Mucosa of rectum (tissue), 2 donors: ENCODE measurements at regions not wholly inside any gene's neighbourhood (a gene's known extent, or its start where the extent isn't known, plus 50 kb on each side); places are given as distances from the start of the nearest gene placed in this dataset.

Source experiments
- H3K27ac ChIP-seq, 2 donors: one replicate each; pipeline ENCODE4 v1.7.0; 2013; ENCODE audit warnings: inconsistent platforms in 2 of 2, low read depth in 2 of 2, low read length in 2 of 2
- H3K27me3 ChIP-seq, 2 donors: one replicate each; pipeline ENCODE4 v1.7.0; 2013; ENCODE audit warnings: low read length in 2 of 2; ENCODE audit not compliant: control insufficient read depth in 2 of 2, insufficient read depth in 2 of 2
- H3K36me3 ChIP-seq, 2 donors: one replicate each; pipeline ENCODE4 v1.7.0; 2013; ENCODE audit warnings: low read length in 2 of 2; ENCODE audit not compliant: control insufficient read depth in 2 of 2, insufficient read depth in 2 of 2
- H3K4me1 ChIP-seq, 2 donors: one replicate each; pipeline ENCODE4 v1.7.0; 2013; ENCODE audit warnings: low read length in 2 of 2, mild to moderate bottlenecking in 1 of 2; ENCODE audit not compliant: control insufficient read depth in 2 of 2, insufficient read depth in 2 of 2
- H3K4me3 ChIP-seq, 2 donors: one replicate each; pipeline ENCODE4 v1.7.0; 2013; ENCODE audit warnings: low read length in 2 of 2
- H3K9ac ChIP-seq, 2 donors: one replicate each; pipeline ENCODE4 v1.7.0; 2013; ENCODE audit warnings: low read length in 2 of 2, low read depth in 1 of 2, mild to moderate bottlenecking in 1 of 2
- H3K9me3 ChIP-seq, 2 donors: one replicate each; pipeline ENCODE4 v1.7.0; 2013; ENCODE audit warnings: low read length in 2 of 2; ENCODE audit not compliant: control insufficient read depth in 2 of 2
- donor health status: healthy.
- donor health status: Normal muscosa, but diverticular disease.

- Histone ChIP-seq H3K4me3 (no peak overlapping the region), H3K4me1 (no peaks in the 10 kb centered on the region), H3K27ac (no peak overlapping the region), H3K9me3 (no peaks in the 10 kb centered on the region), H3K9ac (no peak overlapping the region), H3K27me3 (no peaks in the 10 kb centered on the region), H3K36me3 (no peaks in the 10 kb centered on the region)
Measured at GRCh38 chr1:58981392-58981791, 197.5 kb upstream of the JUN start.

- Histone ChIP-seq H3K27me3 (no peaks in the 10 kb centered on the region), H3K4me3 (no peak overlapping the region), H3K9me3 (no peaks in the 10 kb centered on the region), H3K9ac (no peak overlapping the region), H3K36me3 (no peaks in the 10 kb centered on the region), H3K4me1 (no peaks in the 10 kb centered on the region), H3K27ac (no peak overlapping the region)
Measured at GRCh38 chr1:58982259-58982998, 198.6 kb upstream of the JUN start.

- Histone ChIP-seq H3K9me3 (no peaks in the 10 kb centered on the region), H3K9ac (no peak overlapping the region), H3K27me3 (no peaks in the 10 kb centered on the region), H3K27ac (no peak overlapping the region), H3K4me1 (no peaks in the 10 kb centered on the region), H3K4me3 (no peak overlapping the region), H3K36me3 (no peaks in the 10 kb centered on the region)
Measured at GRCh38 chr1:58983162-58983561, 199.3 kb upstream of the JUN start.

GRCh38 chr1:58983633-58984245 is 199.9 kb upstream of the JUN start:
- Histone ChIP-seq H3K4me3 (no peak overlapping the region), H3K9me3 (no peaks in the 10 kb centered on the region), H3K27ac (no peak overlapping the region), H3K36me3 (no peaks in the 10 kb centered on the region), H3K4me1 (no peaks in the 10 kb centered on the region), H3K27me3 (no peaks in the 10 kb centered on the region), H3K9ac (no peak overlapping the region)

- no peaks in the 10 kb centered on the region for H3K4me1 ChIP-seq
- no peaks in the 10 kb centered on the region for H3K36me3 ChIP-seq
- no peak overlapping the region for H3K4me3 ChIP-seq
- H3K27me3 ChIP-seq = no peaks in the 10 kb centered on the region
- no peaks in the 10 kb centered on the region for H3K9me3 ChIP-seq
- H3K27ac ChIP-seq = no peak overlapping the region
- H3K9ac ChIP-seq = no peak overlapping the region
Measured at GRCh38 chr1:58986996-58987767, 203.3 kb upstream of the JUN start.

- Histone ChIP-seq H3K9ac (no peak overlapping the region), H3K36me3 (no peaks in the 10 kb centered on the region), H3K4me3 (no peak overlapping the region), H3K27ac (no peak overlapping the region), H3K27me3 (no peaks in the 10 kb centered on the region), H3K9me3 (no peaks in the 10 kb centered on the region), H3K4me1 (no peaks in the 10 kb centered on the region)
Measured at GRCh38 chr1:58988752-58989151, 204.9 kb upstream of the JUN start.

GRCh38 chr1:58989845-58990244 is 206.0 kb upstream of the JUN start:
- no peaks in the 10 kb centered on the region for H3K9me3 ChIP-seq
- no peaks in the 10 kb centered on the region for H3K27me3 ChIP-seq
- H3K36me3 ChIP-seq = no peaks in the 10 kb centered on the region
- H3K4me1 ChIP-seq = no peaks in the 10 kb centered on the region
- no peak overlapping the region for H3K4me3 ChIP-seq
- H3K9ac ChIP-seq = no peak overlapping the region
- no peak overlapping the region for H3K27ac ChIP-seq

- no peaks in the 10 kb centered on the region for H3K36me3 ChIP-seq
- no peaks in the 10 kb centered on the region for H3K4me1 ChIP-seq
- H3K9me3 ChIP-seq = no peaks in the 10 kb centered on the region
- no peak overlapping the region for H3K27ac ChIP-seq
- no peak overlapping the region for H3K9ac ChIP-seq
- no peak overlapping the region for H3K4me3 ChIP-seq
- no peaks in the 10 kb centered on the region for H3K27me3 ChIP-seq
Measured at GRCh38 chr1:58991305-58991704, 207.5 kb upstream of the JUN start.

- Histone ChIP-seq H3K36me3 (no peaks in the 10 kb centered on the region), H3K4me1 (no peaks in the 10 kb centered on the region), H3K9me3 (no peaks in the 10 kb centered on the region), H3K4me3 (no peak overlapping the region), H3K27ac (no peak overlapping the region), H3K27me3 (no peaks in the 10 kb centered on the region), H3K9ac (no peak overlapping the region)
Measured at GRCh38 chr1:58992643-58993042, 208.8 kb upstream of the JUN start.

GRCh38 chr1:58993403-58993802 is 209.6 kb upstream of the JUN start:
- Histone ChIP-seq H3K9ac (no peak overlapping the region), H3K9me3 (no peaks in the 10 kb centered on the region), H3K4me3 (no peak overlapping the region), H3K36me3 (no peaks in the 10 kb centered on the region), H3K27me3 (no peaks in the 10 kb centered on the region), H3K4me1 (no peaks in the 10 kb centered on the region), H3K27ac (no peak overlapping the region)
